ENCODE measurements at regions not wholly inside any gene's neighbourhood (a gene's known extent, or its start where the extent isn't known, plus 50 kb on each side); places are given as distances from the start of the nearest gene placed in this dataset.

GRCh38 chr7:118563311-118563710, 338.8 kb downstream of the ANKRD7 start:
- FAIRE-seq (no peak), DNase-seq (ENCODE audit: low spot score) (no peak)

GRCh38 chr7:118572604-118573003, 348.1 kb downstream of the ANKRD7 start:
- FAIRE-seq = no peak
- DNase-seq (ENCODE audit: low spot score) = no peak

- DNase-seq (ENCODE audit: low spot score) = no peak
- FAIRE-seq = no peak
These were observed 348.6 kb downstream of the ANKRD7 start for GRCh38 chr7:118573085-118573484.

GRCh38 chr7:118575393-118575948, 351.0 kb downstream of the ANKRD7 start:
- FAIRE-seq (no peak), DNase-seq (ENCODE audit: low spot score) (no peak)

GRCh38 chr7:118580743-118581382, 356.4 kb downstream of the ANKRD7 start:
- FAIRE-seq (no peak), DNase-seq (ENCODE audit: low spot score) (no peak)

- no peak for FAIRE-seq
- no peak for DNase-seq (ENCODE audit: low spot score)
These were observed 359.1 kb downstream of the ANKRD7 start for GRCh38 chr7:118583641-118584040.

- FAIRE-seq = no peak
- DNase-seq (ENCODE audit: low spot score) = no peak
These were observed 361.7 kb downstream of the ANKRD7 start for GRCh38 chr7:118586248-118586647.

- FAIRE-seq (no peak), DNase-seq (ENCODE audit: low spot score) (no peak)
These were observed 365.6 kb downstream of the ANKRD7 start for GRCh38 chr7:118590107-118590506.

GRCh38 chr7:118602090-118602489, 377.6 kb downstream of the ANKRD7 start:
- FAIRE-seq = no peak

GRCh38 chr7:118606602-118607001, 382.1 kb downstream of the ANKRD7 start:
- no peak for DNase-seq (ENCODE audit: low spot score)
- no peak for FAIRE-seq

More at GRCh38 chr7:118602090-118602489, 377.6 kb downstream of the ANKRD7 start:
- DNase-seq (ENCODE audit: low spot score) = no peak

- FAIRE-seq (no peak), DNase-seq (ENCODE audit: low spot score) (no peak)
These were observed 384.7 kb downstream of the ANKRD7 start for GRCh38 chr7:118609207-118609606.

GRCh38 chr7:118615681-118616080, 391.2 kb downstream of the ANKRD7 start:
- no peak for FAIRE-seq

GRCh38 chr7:118621810-118622360, 397.4 kb downstream of the ANKRD7 start:
- FAIRE-seq (no peak), DNase-seq (ENCODE audit: low spot score) (no peak)

More at GRCh38 chr7:118615681-118616080, 391.2 kb downstream of the ANKRD7 start:
- DNase-seq (ENCODE audit: low spot score) = no peak

GRCh38 chr7:118626739-118627138, 402.2 kb downstream of the ANKRD7 start:
- FAIRE-seq = no peak
- no peak for DNase-seq (ENCODE audit: low spot score)

GRCh38 chr7:118627467-118627866, 403.0 kb downstream of the ANKRD7 start:
- no peak for FAIRE-seq
- DNase-seq (ENCODE audit: low spot score) = no peak

GRCh38 chr7:118629898-118630438, 405.5 kb downstream of the ANKRD7 start:
- DNase-seq (ENCODE audit: low spot score) = no peak
- FAIRE-seq = no peak

GRCh38 chr7:118642396-118642795, 417.9 kb downstream of the ANKRD7 start:
- no peak for DNase-seq (ENCODE audit: low spot score)
- FAIRE-seq = no peak

GRCh38 chr7:118644346-118644745, 419.8 kb downstream of the ANKRD7 start:
- DNase-seq (ENCODE audit: low spot score) (no peak), FAIRE-seq (no peak)

- no peak for FAIRE-seq
- DNase-seq (ENCODE audit: low spot score) = no peak
These were observed 423.5 kb downstream of the ANKRD7 start for GRCh38 chr7:118648002-118648401.

- FAIRE-seq (no peak), DNase-seq (ENCODE audit: low spot score) (no peak)
These were observed 433.0 kb downstream of the ANKRD7 start for GRCh38 chr7:118657391-118658005.

GRCh38 chr7:118662266-118662665, 437.8 kb downstream of the ANKRD7 start:
- FAIRE-seq = no peak
- DNase-seq (ENCODE audit: low spot score) = no peak

GRCh38 chr7:118664498-118664897, 440.0 kb downstream of the ANKRD7 start:
- no peak for FAIRE-seq

More at GRCh38 chr7:118664498-118664897, 440.0 kb downstream of the ANKRD7 start:
- DNase-seq (ENCODE audit: low spot score) = no peak
